HEK293 (cell line): ENCODE measurements at regions not wholly inside any gene's neighbourhood (a gene's known extent, or its start where the extent isn't known, plus 50 kb on each side); places are given as distances from the start of the nearest gene placed in this dataset.
A peak's percentile ranks its signal among the peaks of the same experiment; 100 is the strongest.

ENCODE experiments used
- CTCF ChIA-PET: fragments of 350-600 bp; formaldehyde crosslinking; extraction: SDS; loops from one replicate; lab custom pipeline; 2021; ENCODE audit warnings: antibody characterized with exemption; lab: Yijun Ruan, JAX
- POLR2A ChIA-PET: fragments of 300-600 bp; formaldehyde crosslinking; extraction: SDS; loops from one replicate; lab custom pipeline; 2020; ENCODE audit warnings: antibody characterized with exemption, inconsistent platforms; lab: Yijun Ruan, JAX
- H3K27ac ChIP-seq: fragments of 200-500 bp; sonication (Bioruptor generic); 2 replicates; pipeline ENCODE4 v1.5.1; 2014; ENCODE audit warnings: low read depth, low read length, control low read depth, inconsistent platforms; ENCODE audit errors: extremely low read depth
- H3K36me3 ChIP-seq, 2 experiments: fragments of 200-500 bp in 1 of 2; sonication (Bioruptor generic) in 1 of 2; 1 replicate in 1 of 2; 2 replicates in 1 of 2; pipeline ENCODE4 v1.5.1; 2014 to 2017; ENCODE audit warnings: inconsistent platforms in 2 of 2, low read length in 2 of 2; ENCODE audit not compliant: control insufficient read depth in 2 of 2, insufficient read depth in 1 of 2
- H3K4me1 ChIP-seq: fragments of 200-500 bp; sonication (Bioruptor generic); 2 replicates; pipeline ENCODE4 v1.5.1; 2014; ENCODE audit warnings: mild to moderate bottlenecking, low read length, inconsistent platforms; ENCODE audit not compliant: control insufficient read depth, insufficient read depth
- H3K4me3 ChIP-seq: 2 replicates; pipeline ENCODE4 v1.5.1; 2011; ENCODE audit warnings: low read depth, mild to moderate bottlenecking, control low read depth, low read length, moderate library complexity
- H3K9me3 ChIP-seq: fragments of 200-500 bp; sonication (Bioruptor generic); 2 replicates; pipeline ENCODE4 v1.5.1; 2014; ENCODE audit warnings: low read depth, low read length, inconsistent platforms; ENCODE audit not compliant: control insufficient read depth, insufficient read depth
- HOXC10 ChIP-seq: sonication (generic); formaldehyde crosslinking; IDR thresholded peaks from 2 replicates; pipeline ENCODE4 v1.8.1; 2023; ENCODE audit warnings: mild to moderate bottlenecking, missing genetic modification reagents
- KLF10 ChIP-seq: fragments of 450-650 bp; IDR thresholded peaks from 2 replicates; pipeline ENCODE4 v1.5.1; 2018; ENCODE audit warnings: missing biosample characterization, mild to moderate bottlenecking, missing genetic modification characterization
- KLF7 ChIP-seq: fragments of 450-650 bp; formaldehyde crosslinking; IDR thresholded peaks from 2 replicates; pipeline ENCODE4 v1.5.1; 2016; ENCODE audit warnings: missing biosample characterization, missing genetic modification characterization, borderline replicate concordance
- OSR2 ChIP-seq: fragments of 450-650 bp; formaldehyde crosslinking; IDR thresholded peaks from 2 replicates; pipeline ENCODE4 v1.5.1; 2016; ENCODE audit warnings: missing biosample characterization, missing genetic modification characterization
- PRDM1 ChIP-seq: fragments of 450-650 bp; formaldehyde crosslinking; IDR thresholded peaks from 2 replicates; pipeline ENCODE4; 2016; ENCODE audit warnings: missing biosample characterization, missing genetic modification characterization
- SCRT1 ChIP-seq: fragments of 450-650 bp; formaldehyde crosslinking; IDR thresholded peaks from 2 replicates; pipeline ENCODE4 v1.5.1; 2016; ENCODE audit warnings: missing biosample characterization, missing genetic modification characterization, borderline replicate concordance
- SP3 ChIP-seq: fragments of 450-650 bp; formaldehyde crosslinking; IDR thresholded peaks from 2 replicates; pipeline ENCODE4 v1.5.1; 2016; ENCODE audit warnings: missing biosample characterization, missing genetic modification characterization
- ZFP37 ChIP-seq: fragments of 450-650 bp; formaldehyde crosslinking; IDR thresholded peaks from 2 replicates; pipeline ENCODE4 v1.5.1; 2016; ENCODE audit warnings: missing biosample characterization, missing genetic modification characterization
- ZIC2 ChIP-seq: fragments of 450-650 bp; formaldehyde crosslinking; IDR thresholded peaks from 2 replicates; pipeline ENCODE4 v1.5.1; 2016; ENCODE audit warnings: missing biosample characterization, missing genetic modification characterization
- ZNF121 ChIP-seq: fragments of 450-650 bp; formaldehyde crosslinking; IDR thresholded peaks from 2 replicates; pipeline ENCODE4 v1.5.1; 2016; ENCODE audit warnings: missing biosample characterization, missing genetic modification characterization
- ZNF133 ChIP-seq: fragments of 450-650 bp; formaldehyde crosslinking; IDR thresholded peaks from 2 replicates; pipeline ENCODE4 v1.5.1; 2016; ENCODE audit warnings: missing biosample characterization, missing genetic modification characterization
- ZNF324 ChIP-seq: fragments of 450-650 bp; formaldehyde crosslinking; IDR thresholded peaks from 2 replicates; pipeline ENCODE4 v1.5.1; 2016; ENCODE audit warnings: missing biosample characterization, missing genetic modification characterization
- ZNF354C ChIP-seq: fragments of 450-650 bp; formaldehyde crosslinking; IDR thresholded peaks from 2 replicates; pipeline ENCODE4 v1.5.1; 2016; ENCODE audit warnings: missing biosample characterization, missing genetic modification characterization, low read depth, borderline replicate concordance
- ZNF529 ChIP-seq: fragments of 450-650 bp; formaldehyde crosslinking; IDR thresholded peaks from 2 replicates; pipeline ENCODE4 v1.5.1; 2017; ENCODE audit warnings: missing genetic modification characterization, missing biosample characterization; ENCODE audit not compliant: insufficient replicate concordance
- ZNF549 ChIP-seq: fragments of 450-650 bp; IDR thresholded peaks from 2 replicates; pipeline ENCODE4 v1.5.1; 2018; ENCODE audit warnings: missing biosample characterization, missing genetic modification characterization, mild to moderate bottlenecking, inconsistent platforms, moderate library complexity
- ZNF610 ChIP-seq: fragments of 450-650 bp; formaldehyde crosslinking; IDR thresholded peaks from 2 replicates; pipeline ENCODE4 v1.5.1; 2016; ENCODE audit warnings: missing biosample characterization, missing genetic modification characterization, borderline replicate concordance
- TF ChIP-seq, protein P1 (sequence below): fragments of 450-650 bp; formaldehyde crosslinking; IDR thresholded peaks from 2 replicates; pipeline ENCODE4 v1.5.1; 2017; ENCODE audit warnings: missing biosample characterization, missing genetic modification characterization
- TF ChIP-seq, protein P2 (sequence below): fragments of 450-650 bp; formaldehyde crosslinking; IDR thresholded peaks from 2 replicates; pipeline ENCODE4 v1.5.1; 2016; ENCODE audit warnings: missing biosample characterization, missing genetic modification characterization

DNA sequence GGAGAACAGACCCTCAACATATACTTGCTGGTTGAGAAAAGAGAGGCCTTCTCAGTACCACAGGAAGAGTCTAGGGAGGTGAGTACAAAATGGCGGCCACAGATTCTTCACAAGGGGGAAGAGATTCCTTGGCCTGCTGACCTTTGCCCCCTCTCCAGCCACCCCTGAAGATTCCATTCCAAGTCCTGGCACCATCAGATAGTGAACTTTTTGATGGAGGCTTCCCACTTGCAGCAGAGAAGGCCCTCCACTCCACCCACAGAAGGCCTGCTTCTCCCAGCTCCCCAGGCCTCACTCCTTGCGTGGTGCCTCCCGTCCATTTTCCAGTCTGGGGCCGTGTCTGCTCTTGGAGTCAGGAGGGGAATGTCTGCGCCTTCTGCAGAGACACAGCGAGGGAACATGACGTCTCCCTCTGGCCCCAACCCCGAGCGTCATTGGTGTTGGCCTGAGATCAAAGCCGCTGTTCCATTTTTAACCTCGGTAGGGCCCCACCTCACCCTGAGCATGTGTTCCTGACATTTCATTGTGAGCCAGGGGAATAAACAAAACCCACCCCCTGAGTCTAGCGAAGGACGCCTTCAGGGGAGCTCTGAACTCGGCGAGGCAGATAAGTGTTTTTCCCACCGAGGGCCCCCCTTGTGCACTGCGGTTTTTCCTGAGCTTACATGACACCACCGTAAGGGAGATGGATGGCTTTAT, 268.7 kb upstream of the TBX3 start:
- POLR2A ChIA-PET, result no interaction called here
- CTCF ChIA-PET, result no interaction called here
- H3K9me3 ChIP-seq, result no peaks in the 10 kb centered on the region
- TF ChIP-seq PRDM1 (no peak), ZNF324 (tag by site-specific recombination) (no peak), ZNF121 (tag by site-specific recombination) (no peak), ZIC2 (tag by site-specific recombination) (peak; percentile 37), OSR2 (tag by site-specific recombination) (no peak), KLF10 (tag by site-specific recombination) (no peak)
- TF ChIP-seq, all 188 proteins: peak for 1
- Histone ChIP-seq H3K4me1 (no peaks in the 10 kb centered on the region), H3K27ac (no peak overlapping the region), H3K36me3 (no peaks in the 10 kb centered on the region), H3K4me3 (no peak overlapping the region)

- no peaks in the 10 kb centered on the region for H3K4me1 ChIP-seq
- no peaks in the 10 kb centered on the region for H3K36me3 ChIP-seq
- ChIA-PET CTCF (no interaction called here), POLR2A (no interaction called here)
- no peak for TF ChIP-seq ZFP37
- TF ChIP-seq ZNF549 (tag by site-specific recombination), result no peak
- TF ChIP-seq HOXC10 (CRISPR knock-in tag), result no peak
- TF ChIP-seq ZNF610 (tag by site-specific recombination), result no peak
- H3K9me3 ChIP-seq, result no peaks in the 10 kb centered on the region
- H3K27ac ChIP-seq, result no peak overlapping the region
- no peak overlapping the region for H3K4me3 ChIP-seq
These were observed 265.3 kb upstream of the TBX3 start for GRCh38 chr12:114949058-114949820.

DNA sequence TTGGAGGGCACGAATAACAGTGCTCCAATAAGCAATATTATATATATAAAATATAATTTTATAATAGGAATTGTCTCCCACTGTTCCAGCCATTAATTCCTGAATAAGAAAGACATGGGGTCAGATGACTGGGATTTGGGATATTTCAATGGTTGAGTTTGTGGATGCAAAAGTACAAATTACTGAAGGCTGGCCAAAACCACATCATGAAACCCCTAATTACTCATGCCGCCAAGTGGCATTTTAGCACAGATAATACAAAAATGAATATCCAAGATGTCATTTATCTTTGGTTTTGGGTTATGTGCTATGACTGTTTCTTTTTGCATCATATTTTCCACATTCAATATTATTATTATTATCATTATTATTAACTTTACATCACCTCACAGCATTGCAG, 261.4 kb upstream of the TBX3 start:
- H3K9me3 ChIP-seq, result no peaks in the 10 kb centered on the region
- POLR2A ChIA-PET, result no interaction called here
- no peak overlapping the region for H3K27ac ChIP-seq
- no peak overlapping the region for H3K4me3 ChIP-seq
- H3K36me3 ChIP-seq, result no peaks in the 10 kb centered on the region
- TF ChIP-seq ZNF133 (tag by site-specific recombination) (no peak), SCRT1 (tag by site-specific recombination) (no peak), ZNF529 (tag by site-specific recombination) (no peak), SP3 (no peak), ZNF354C (tag by site-specific recombination) (no peak), KLF7 (no peak)
- TF ChIP-seq, protein P1, sequence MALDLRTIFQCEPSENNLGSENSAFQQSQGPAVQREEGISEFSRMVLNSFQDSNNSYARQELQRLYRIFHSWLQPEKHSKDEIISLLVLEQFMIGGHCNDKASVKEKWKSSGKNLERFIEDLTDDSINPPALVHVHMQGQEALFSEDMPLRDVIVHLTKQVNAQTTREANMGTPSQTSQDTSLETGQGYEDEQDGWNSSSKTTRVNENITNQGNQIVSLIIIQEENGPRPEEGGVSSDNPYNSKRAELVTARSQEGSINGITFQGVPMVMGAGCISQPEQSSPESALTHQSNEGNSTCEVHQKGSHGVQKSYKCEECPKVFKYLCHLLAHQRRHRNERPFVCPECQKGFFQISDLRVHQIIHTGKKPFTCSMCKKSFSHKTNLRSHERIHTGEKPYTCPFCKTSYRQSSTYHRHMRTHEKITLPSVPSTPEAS (tag by site-specific recombination), result no peak
- TF ChIP-seq, protein P2, sequence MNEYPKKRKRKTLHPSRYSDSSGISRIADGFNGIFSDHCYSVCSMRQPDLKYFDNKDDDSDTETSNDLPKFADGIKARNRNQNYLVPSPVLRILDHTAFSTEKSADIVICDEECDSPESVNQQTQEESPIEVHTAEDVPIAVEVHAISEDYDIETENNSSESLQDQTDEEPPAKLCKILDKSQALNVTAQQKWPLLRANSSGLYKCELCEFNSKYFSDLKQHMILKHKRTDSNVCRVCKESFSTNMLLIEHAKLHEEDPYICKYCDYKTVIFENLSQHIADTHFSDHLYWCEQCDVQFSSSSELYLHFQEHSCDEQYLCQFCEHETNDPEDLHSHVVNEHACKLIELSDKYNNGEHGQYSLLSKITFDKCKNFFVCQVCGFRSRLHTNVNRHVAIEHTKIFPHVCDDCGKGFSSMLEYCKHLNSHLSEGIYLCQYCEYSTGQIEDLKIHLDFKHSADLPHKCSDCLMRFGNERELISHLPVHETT (tag by site-specific recombination), result no peak
- TF ChIP-seq, all 188 proteins: peak for 0
- CTCF ChIA-PET, result no interaction called here
- no peaks in the 10 kb centered on the region for H3K4me1 ChIP-seq
